ENCODE measurements at regions not wholly inside any gene's neighbourhood (a gene's known extent, or its start where the extent isn't known, plus 50 kb on each side); places are given as distances from the start of the nearest gene placed in this dataset.

DNA sequence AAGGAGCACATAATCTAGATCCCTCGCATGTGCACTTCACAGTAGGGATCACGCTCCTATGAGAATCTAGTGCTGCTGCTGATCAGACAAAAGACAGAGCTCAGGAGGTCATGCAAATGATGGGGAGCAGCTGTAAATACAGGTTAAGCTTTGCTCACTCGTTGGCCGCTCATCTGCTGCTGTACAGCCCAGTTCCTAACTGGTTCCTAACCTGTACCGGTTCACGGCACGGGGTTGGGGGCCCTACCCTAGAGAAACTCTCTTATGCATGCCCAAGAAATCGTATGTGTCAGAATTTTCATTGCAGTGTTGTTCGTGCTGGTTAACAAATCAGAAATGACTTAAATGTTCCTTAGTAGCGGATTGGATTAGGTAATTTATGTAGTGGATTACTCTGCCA lies 116.1 kb downstream of the CDH26 start:
- TF ChIP-seq KDM5A (IDR thresholded peaks at IDR 0.05) (no peak), CEBPB (IDR thresholded peaks at IDR 0.05) (no peak), RAD21 (conservative IDR thresholded peaks at IDR 0.05 in 1 of 2, IDR thresholded peaks at IDR 0.05 in 1 of 2) (no peak), SREBF2 (IDR thresholded peaks at IDR 0.05) (no peak), MAZ (IDR thresholded peaks at IDR 0.05; ENCODE audit: borderline replicate concordance, low read depth, low read length) (no peak), ZFP36 (IDR thresholded peaks at IDR 0.05; ENCODE audit: borderline replicate concordance, partially characterized antibody) (no peak), ZSCAN20 (CRISPR knock-in tag; IDR thresholded peaks at IDR 0.05) (no peak), MAFK (IDR thresholded peaks at IDR 0.05; ENCODE audit: partially characterized antibody) (no peak), POLR2A (IDR thresholded peaks at IDR 0.05; ENCODE audit: low read length) (no peak)
- TF ChIP-seq, protein P1, sequence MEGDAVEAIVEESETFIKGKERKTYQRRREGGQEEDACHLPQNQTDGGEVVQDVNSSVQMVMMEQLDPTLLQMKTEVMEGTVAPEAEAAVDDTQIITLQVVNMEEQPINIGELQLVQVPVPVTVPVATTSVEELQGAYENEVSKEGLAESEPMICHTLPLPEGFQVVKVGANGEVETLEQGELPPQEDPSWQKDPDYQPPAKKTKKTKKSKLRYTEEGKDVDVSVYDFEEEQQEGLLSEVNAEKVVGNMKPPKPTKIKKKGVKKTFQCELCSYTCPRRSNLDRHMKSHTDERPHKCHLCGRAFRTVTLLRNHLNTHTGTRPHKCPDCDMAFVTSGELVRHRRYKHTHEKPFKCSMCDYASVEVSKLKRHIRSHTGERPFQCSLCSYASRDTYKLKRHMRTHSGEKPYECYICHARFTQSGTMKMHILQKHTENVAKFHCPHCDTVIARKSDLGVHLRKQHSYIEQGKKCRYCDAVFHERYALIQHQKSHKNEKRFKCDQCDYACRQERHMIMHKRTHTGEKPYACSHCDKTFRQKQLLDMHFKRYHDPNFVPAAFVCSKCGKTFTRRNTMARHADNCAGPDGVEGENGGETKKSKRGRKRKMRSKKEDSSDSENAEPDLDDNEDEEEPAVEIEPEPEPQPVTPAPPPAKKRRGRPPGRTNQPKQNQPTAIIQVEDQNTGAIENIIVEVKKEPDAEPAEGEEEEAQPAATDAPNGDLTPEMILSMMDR (IDR thresholded peaks at IDR 0.05): no peak
- TF ChIP-seq, protein P2, sequence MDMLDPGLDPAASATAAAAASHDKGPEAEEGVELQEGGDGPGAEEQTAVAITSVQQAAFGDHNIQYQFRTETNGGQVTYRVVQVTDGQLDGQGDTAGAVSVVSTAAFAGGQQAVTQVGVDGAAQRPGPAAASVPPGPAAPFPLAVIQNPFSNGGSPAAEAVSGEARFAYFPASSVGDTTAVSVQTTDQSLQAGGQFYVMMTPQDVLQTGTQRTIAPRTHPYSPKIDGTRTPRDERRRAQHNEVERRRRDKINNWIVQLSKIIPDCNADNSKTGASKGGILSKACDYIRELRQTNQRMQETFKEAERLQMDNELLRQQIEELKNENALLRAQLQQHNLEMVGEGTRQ (IDR thresholded peaks at IDR 0.05): no peak
- TF ChIP-seq, protein P3, sequence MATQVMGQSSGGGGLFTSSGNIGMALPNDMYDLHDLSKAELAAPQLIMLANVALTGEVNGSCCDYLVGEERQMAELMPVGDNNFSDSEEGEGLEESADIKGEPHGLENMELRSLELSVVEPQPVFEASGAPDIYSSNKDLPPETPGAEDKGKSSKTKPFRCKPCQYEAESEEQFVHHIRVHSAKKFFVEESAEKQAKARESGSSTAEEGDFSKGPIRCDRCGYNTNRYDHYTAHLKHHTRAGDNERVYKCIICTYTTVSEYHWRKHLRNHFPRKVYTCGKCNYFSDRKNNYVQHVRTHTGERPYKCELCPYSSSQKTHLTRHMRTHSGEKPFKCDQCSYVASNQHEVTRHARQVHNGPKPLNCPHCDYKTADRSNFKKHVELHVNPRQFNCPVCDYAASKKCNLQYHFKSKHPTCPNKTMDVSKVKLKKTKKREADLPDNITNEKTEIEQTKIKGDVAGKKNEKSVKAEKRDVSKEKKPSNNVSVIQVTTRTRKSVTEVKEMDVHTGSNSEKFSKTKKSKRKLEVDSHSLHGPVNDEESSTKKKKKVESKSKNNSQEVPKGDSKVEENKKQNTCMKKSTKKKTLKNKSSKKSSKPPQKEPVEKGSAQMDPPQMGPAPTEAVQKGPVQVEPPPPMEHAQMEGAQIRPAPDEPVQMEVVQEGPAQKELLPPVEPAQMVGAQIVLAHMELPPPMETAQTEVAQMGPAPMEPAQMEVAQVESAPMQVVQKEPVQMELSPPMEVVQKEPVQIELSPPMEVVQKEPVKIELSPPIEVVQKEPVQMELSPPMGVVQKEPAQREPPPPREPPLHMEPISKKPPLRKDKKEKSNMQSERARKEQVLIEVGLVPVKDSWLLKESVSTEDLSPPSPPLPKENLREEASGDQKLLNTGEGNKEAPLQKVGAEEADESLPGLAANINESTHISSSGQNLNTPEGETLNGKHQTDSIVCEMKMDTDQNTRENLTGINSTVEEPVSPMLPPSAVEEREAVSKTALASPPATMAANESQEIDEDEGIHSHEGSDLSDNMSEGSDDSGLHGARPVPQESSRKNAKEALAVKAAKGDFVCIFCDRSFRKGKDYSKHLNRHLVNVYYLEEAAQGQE (IDR thresholded peaks at IDR 0.05): no peak
